A204.1 (cell line): ENCODE measurements at regions not wholly inside any gene's neighbourhood (a gene's known extent, or its start where the extent isn't known, plus 50 kb on each side); places are given as distances from the start of the nearest gene placed in this dataset.

Experiments used
- FAIRE-seq: peaks from 2 replicates; lab custom pipeline; 2012; peaks lifted over from hg19 to GRCh38; lab: Jason Lieb, UNC

- no peak for FAIRE-seq
Measured at GRCh38 chr4:147054228-147054872, 108.7 kb upstream of the TTC29 start.

- FAIRE-seq, result no peak
Measured at GRCh38 chr4:147056940-147057610, 111.4 kb upstream of the TTC29 start.

GRCh38 chr4:147057611-147058190 is 112.0 kb upstream of the TTC29 start:
- FAIRE-seq, result no peak

- no peak for FAIRE-seq
Measured at GRCh38 chr4:147059064-147059731, 113.5 kb upstream of the TTC29 start.

- no peak for FAIRE-seq
Measured at GRCh38 chr4:147060151-147060931, 114.7 kb upstream of the TTC29 start.

GRCh38 chr4:147064856-147065255 is 119.2 kb upstream of the TTC29 start:
- FAIRE-seq, result no peak

GRCh38 chr4:147068564-147068963 is 122.9 kb upstream of the TTC29 start:
- FAIRE-seq, result no peak

GRCh38 chr4:147071209-147071740 is 125.6 kb upstream of the TTC29 start:
- peak; percentile 30 for FAIRE-seq

- no peak for FAIRE-seq
Measured at GRCh38 chr4:147076179-147076578, 130.5 kb upstream of the TTC29 start.

- no peak for FAIRE-seq
Measured at GRCh38 chr4:147076728-147077127, 131.1 kb upstream of the TTC29 start.

- FAIRE-seq, result no peak
Measured at GRCh38 chr4:147078362-147078761, 132.7 kb upstream of the TTC29 start.

- no peak for FAIRE-seq
Measured at GRCh38 chr4:147078875-147079658, 133.4 kb upstream of the TTC29 start.

GRCh38 chr4:147084861-147085260 is 139.2 kb upstream of the TTC29 start:
- FAIRE-seq, result no peak

GRCh38 chr4:147085781-147086180 is 140.1 kb upstream of the TTC29 start:
- no peak for FAIRE-seq

GRCh38 chr4:147088146-147088545 is 142.5 kb upstream of the TTC29 start:
- FAIRE-seq, result no peak

- no peak for FAIRE-seq
Measured at GRCh38 chr4:147090486-147090885, 144.8 kb upstream of the TTC29 start.

- no peak for FAIRE-seq
Measured at GRCh38 chr4:147093206-147093605, 147.5 kb upstream of the TTC29 start.

GRCh38 chr4:147094238-147094637 is 148.6 kb upstream of the TTC29 start:
- no peak for FAIRE-seq

GRCh38 chr4:147096667-147097604 is 151.3 kb upstream of the TTC29 start:
- peak; percentile 96 for FAIRE-seq

- no peak for FAIRE-seq
Measured at GRCh38 chr4:147101678-147102077, 156.0 kb upstream of the TTC29 start.
